ENCODE measurements at regions not wholly inside any gene's neighbourhood (a gene's known extent, or its start where the extent isn't known, plus 50 kb on each side); places are given as distances from the start of the nearest gene placed in this dataset.

GRCh38 chr13:83024232-83024631 lies 858.0 kb downstream of the SLITRK1 start:
- H3K27me3 ChIP-seq (ENCODE audit: insufficient read depth, low read length) = no peaks in the 10 kb centered on the region
- no peak overlapping the region for H2AFZ ChIP-seq (ENCODE audit: low read length, unreplicated experiment)
- H3K36me3 ChIP-seq (ENCODE audit: insufficient read depth, low read length) = no peaks in the 10 kb centered on the region
- no peak overlapping the region for H3K4me3 ChIP-seq (ENCODE audit: low read depth, low read length)
- H3K79me2 ChIP-seq (ENCODE audit: control insufficient read depth, insufficient read depth, low read length, unreplicated experiment) = no peaks in the 10 kb centered on the region
- no peaks in the 10 kb centered on the region for H3K4me1 ChIP-seq (ENCODE audit: control insufficient read depth, insufficient read depth, low read length, unreplicated experiment)
- no peak overlapping the region for H3K27ac ChIP-seq (ENCODE audit: low read depth, low read length)

DNA sequence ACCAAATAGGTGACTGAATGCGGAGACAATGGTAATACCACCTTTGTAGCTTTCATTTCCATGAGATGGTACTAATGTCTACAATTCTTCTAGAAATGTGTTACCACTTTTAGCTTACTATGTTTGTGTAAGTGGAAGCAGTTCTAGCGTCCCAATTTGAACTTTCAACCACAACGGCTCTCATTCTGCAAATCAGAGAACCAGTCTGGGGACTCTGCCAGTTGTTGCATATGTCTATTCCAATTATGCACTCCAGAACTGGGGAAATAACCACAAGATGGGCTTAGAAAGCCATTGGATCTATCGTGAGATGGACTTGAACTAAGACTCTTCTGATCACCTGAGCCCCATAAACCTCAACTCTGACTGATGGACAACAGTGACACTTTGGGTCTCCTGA lies 862.3 kb downstream of the SLITRK1 start:
- Histone ChIP-seq H3K27me3 (ENCODE audit: insufficient read depth, low read length) (no peaks in the 10 kb centered on the region), H3K27ac (ENCODE audit: low read depth, low read length) (no peak overlapping the region), H3K4me3 (ENCODE audit: low read depth, low read length) (no peak overlapping the region), H2AFZ (ENCODE audit: low read length, unreplicated experiment) (no peak overlapping the region), H3K79me2 (ENCODE audit: control insufficient read depth, insufficient read depth, low read length, unreplicated experiment) (no peaks in the 10 kb centered on the region), H3K36me3 (ENCODE audit: insufficient read depth, low read length) (no peaks in the 10 kb centered on the region), H3K4me1 (ENCODE audit: control insufficient read depth, insufficient read depth, low read length, unreplicated experiment) (no peaks in the 10 kb centered on the region)

- Histone ChIP-seq H3K36me3 (ENCODE audit: insufficient read depth, low read length) (no peaks in the 10 kb centered on the region), H2AFZ (ENCODE audit: low read length, unreplicated experiment) (no peak overlapping the region), H3K27me3 (ENCODE audit: insufficient read depth, low read length) (no peaks in the 10 kb centered on the region), H3K27ac (ENCODE audit: low read depth, low read length) (no peak overlapping the region), H3K4me1 (ENCODE audit: control insufficient read depth, insufficient read depth, low read length, unreplicated experiment) (peaks cover 3% of the 10 kb centered on the region), H3K4me3 (ENCODE audit: low read depth, low read length) (no peak overlapping the region), H3K79me2 (ENCODE audit: control insufficient read depth, insufficient read depth, low read length, unreplicated experiment) (no peaks in the 10 kb centered on the region)
Measured at GRCh38 chr13:83009987-83010386, 872.3 kb downstream of the SLITRK1 start.

- Histone ChIP-seq H3K27me3 (ENCODE audit: insufficient read depth, low read length) (no peaks in the 10 kb centered on the region), H3K4me1 (ENCODE audit: control insufficient read depth, insufficient read depth, low read length, unreplicated experiment) (peaks cover 3% of the 10 kb centered on the region), H3K27ac (ENCODE audit: low read depth, low read length) (no peak overlapping the region)
Measured at GRCh38 chr13:83008212-83008929, 873.9 kb downstream of the SLITRK1 start.

DNA sequence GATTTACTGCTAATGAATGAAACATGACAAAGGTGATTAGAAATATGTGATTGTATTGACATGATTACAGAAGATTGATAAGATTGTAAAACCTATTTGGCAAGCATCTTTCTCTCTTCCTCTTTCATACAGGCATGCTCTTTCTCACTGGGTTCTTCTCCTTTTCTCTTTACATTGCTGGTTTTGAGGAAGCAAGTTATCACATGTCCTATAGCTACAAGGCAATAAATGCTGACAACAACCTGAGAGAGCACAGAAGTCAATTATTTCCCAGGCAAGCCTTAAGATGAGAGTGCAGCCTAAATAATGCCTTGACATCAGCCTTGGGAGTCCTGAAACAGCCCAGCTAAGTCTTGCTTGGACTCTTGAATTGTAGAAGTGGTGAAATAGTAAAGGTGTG lies 875.0 kb downstream of the SLITRK1 start:
- Histone ChIP-seq H3K79me2 (ENCODE audit: control insufficient read depth, insufficient read depth, low read length, unreplicated experiment) (no peaks in the 10 kb centered on the region), H2AFZ (ENCODE audit: low read length, unreplicated experiment) (no peak overlapping the region), H3K4me3 (ENCODE audit: low read depth, low read length) (no peak overlapping the region), H3K27me3 (ENCODE audit: insufficient read depth, low read length) (no peaks in the 10 kb centered on the region), H3K27ac (ENCODE audit: low read depth, low read length) (no peak overlapping the region), H3K36me3 (ENCODE audit: insufficient read depth, low read length) (no peaks in the 10 kb centered on the region), H3K4me1 (ENCODE audit: control insufficient read depth, insufficient read depth, low read length, unreplicated experiment) (peaks cover 3% of the 10 kb centered on the region)

More at GRCh38 chr13:83008212-83008929, 873.9 kb downstream of the SLITRK1 start:
- H3K79me2 ChIP-seq (ENCODE audit: control insufficient read depth, insufficient read depth, low read length, unreplicated experiment) = no peaks in the 10 kb centered on the region
- H3K4me3 ChIP-seq (ENCODE audit: low read depth, low read length) = no peak overlapping the region
- no peaks in the 10 kb centered on the region for H3K36me3 ChIP-seq (ENCODE audit: insufficient read depth, low read length)
- no peak overlapping the region for H2AFZ ChIP-seq (ENCODE audit: low read length, unreplicated experiment)

DNA sequence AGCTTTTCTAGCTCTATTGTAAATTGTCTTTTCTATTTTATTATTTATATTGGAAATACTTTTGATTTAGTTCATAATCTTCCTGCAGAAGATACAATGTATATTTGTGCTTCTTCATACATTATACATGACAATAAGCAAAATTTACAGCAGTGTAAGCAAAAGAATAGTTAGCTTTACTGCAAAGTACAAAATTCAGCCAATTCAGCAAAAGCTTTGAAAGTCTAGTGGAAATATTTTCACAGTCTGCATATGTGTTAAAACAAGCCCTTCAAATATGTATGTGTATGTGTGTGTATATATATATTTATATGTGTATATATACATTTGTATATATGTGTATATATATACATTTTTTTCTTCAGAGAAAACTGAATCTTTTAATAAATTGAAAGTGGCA lies 879.1 kb downstream of the SLITRK1 start:
- H3K27me3 ChIP-seq (ENCODE audit: insufficient read depth, low read length) = no peaks in the 10 kb centered on the region
- H3K79me2 ChIP-seq (ENCODE audit: control insufficient read depth, insufficient read depth, low read length, unreplicated experiment) = no peaks in the 10 kb centered on the region
- no peak overlapping the region for H3K4me3 ChIP-seq (ENCODE audit: low read depth, low read length)
- no peaks in the 10 kb centered on the region for H3K36me3 ChIP-seq (ENCODE audit: insufficient read depth, low read length)
- H3K4me1 ChIP-seq (ENCODE audit: control insufficient read depth, insufficient read depth, low read length, unreplicated experiment) = peaks cover 1% of the 10 kb centered on the region
- no peak overlapping the region for H2AFZ ChIP-seq (ENCODE audit: low read length, unreplicated experiment)
- H3K27ac ChIP-seq (ENCODE audit: low read depth, low read length) = no peak overlapping the region

GRCh38 chr13:82993417-82993816 lies 888.9 kb downstream of the SLITRK1 start:
- H3K4me1 ChIP-seq (ENCODE audit: control insufficient read depth, insufficient read depth, low read length, unreplicated experiment) = no peaks in the 10 kb centered on the region
- no peaks in the 10 kb centered on the region for H3K79me2 ChIP-seq (ENCODE audit: control insufficient read depth, insufficient read depth, low read length, unreplicated experiment)
- H3K4me3 ChIP-seq (ENCODE audit: low read depth, low read length) = no peak overlapping the region
- H2AFZ ChIP-seq (ENCODE audit: low read length, unreplicated experiment) = no peak overlapping the region
- no peak overlapping the region for H3K27ac ChIP-seq (ENCODE audit: low read depth, low read length)
- H3K36me3 ChIP-seq (ENCODE audit: insufficient read depth, low read length) = no peaks in the 10 kb centered on the region
- no peaks in the 10 kb centered on the region for H3K27me3 ChIP-seq (ENCODE audit: insufficient read depth, low read length)

GRCh38 chr13:82976499-82976898 lies 905.8 kb downstream of the SLITRK1 start:
- no peaks in the 10 kb centered on the region for H3K36me3 ChIP-seq (ENCODE audit: insufficient read depth, low read length)
- no peaks in the 10 kb centered on the region for H3K4me1 ChIP-seq (ENCODE audit: control insufficient read depth, insufficient read depth, low read length, unreplicated experiment)
- H3K27me3 ChIP-seq (ENCODE audit: insufficient read depth, low read length) = no peaks in the 10 kb centered on the region
- no peaks in the 10 kb centered on the region for H3K79me2 ChIP-seq (ENCODE audit: control insufficient read depth, insufficient read depth, low read length, unreplicated experiment)
- no peak overlapping the region for H3K4me3 ChIP-seq (ENCODE audit: low read depth, low read length)
- no peak overlapping the region for H3K27ac ChIP-seq (ENCODE audit: low read depth, low read length)
- no peak overlapping the region for H2AFZ ChIP-seq (ENCODE audit: low read length, unreplicated experiment)

DNA sequence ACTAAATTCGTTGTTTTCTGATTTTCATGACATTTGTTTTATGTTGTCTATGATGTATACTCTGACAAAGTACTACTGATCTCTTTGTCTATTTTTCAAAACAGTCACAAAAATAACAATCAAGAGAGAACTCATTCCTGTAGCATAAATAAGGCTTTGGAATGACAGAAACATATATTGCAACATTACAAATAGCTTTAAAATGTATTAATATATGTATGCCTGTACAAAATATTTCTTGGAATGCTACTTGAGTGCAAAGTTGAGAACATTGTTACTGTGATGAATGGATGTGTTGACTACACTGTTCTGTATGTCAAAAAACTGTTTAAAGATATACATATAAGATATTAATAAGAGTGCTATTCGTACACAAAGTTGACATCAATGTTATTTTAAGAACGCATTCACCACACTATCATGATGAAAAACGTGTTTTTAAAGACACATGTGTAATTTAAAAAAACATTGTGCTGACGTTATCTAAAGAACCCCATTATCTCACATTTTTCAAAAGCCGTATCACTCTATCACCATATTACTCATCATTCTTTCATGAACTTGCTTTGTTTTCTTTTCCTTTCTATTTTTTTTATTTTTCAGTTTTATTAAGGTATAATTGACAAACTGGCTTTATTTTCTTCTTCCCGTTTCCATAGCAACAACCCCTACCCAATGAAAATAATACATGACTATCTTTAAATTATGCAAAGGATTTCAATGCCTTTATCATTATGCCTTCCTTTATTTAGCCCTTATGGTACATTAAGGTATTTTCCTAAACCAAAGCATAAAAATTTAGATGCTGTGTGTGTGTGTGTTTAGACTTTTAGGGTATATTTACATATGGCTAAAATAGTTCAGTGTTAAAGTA lies 918.8 kb downstream of the SLITRK1 start:
- Histone ChIP-seq H2AFZ (ENCODE audit: low read length, unreplicated experiment) (peak overlapping the region; percentile 14), H3K27ac (ENCODE audit: low read depth, low read length) (peak overlapping the region; percentile 77), H3K36me3 (ENCODE audit: insufficient read depth, low read length) (no peaks in the 10 kb centered on the region), H3K4me1 (ENCODE audit: control insufficient read depth, insufficient read depth, low read length, unreplicated experiment) (peaks cover 22% of the 10 kb centered on the region), H3K27me3 (ENCODE audit: insufficient read depth, low read length) (no peaks in the 10 kb centered on the region), H3K4me3 (ENCODE audit: low read depth, low read length) (no peak overlapping the region), H3K79me2 (ENCODE audit: control insufficient read depth, insufficient read depth, low read length, unreplicated experiment) (no peaks in the 10 kb centered on the region)

DNA sequence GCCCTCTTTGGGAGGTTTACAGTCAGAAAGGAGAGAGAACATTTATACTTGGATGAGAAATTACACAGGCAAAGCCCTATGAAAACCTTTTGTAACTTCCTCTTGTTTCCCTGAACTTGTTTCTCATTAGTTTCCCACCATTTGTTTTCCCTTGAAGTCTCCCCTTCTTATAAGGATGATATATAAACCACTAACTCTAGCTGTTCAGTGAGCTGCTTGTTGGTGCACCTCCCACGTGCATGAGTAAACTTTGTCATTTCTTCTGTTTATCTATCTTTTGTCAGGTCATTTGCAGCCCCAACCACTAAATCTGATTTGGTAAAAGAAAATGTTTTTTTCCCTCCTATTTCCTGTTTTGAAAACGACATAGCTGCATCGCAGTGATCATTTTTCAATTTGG lies 919.9 kb downstream of the SLITRK1 start:
- Histone ChIP-seq H3K79me2 (ENCODE audit: control insufficient read depth, insufficient read depth, low read length, unreplicated experiment) (no peaks in the 10 kb centered on the region), H3K27ac (ENCODE audit: low read depth, low read length) (peak overlapping the region; percentile 77), H3K4me3 (ENCODE audit: low read depth, low read length) (no peak overlapping the region), H3K36me3 (ENCODE audit: insufficient read depth, low read length) (no peaks in the 10 kb centered on the region), H3K27me3 (ENCODE audit: insufficient read depth, low read length) (no peaks in the 10 kb centered on the region), H2AFZ (ENCODE audit: low read length, unreplicated experiment) (peak overlapping the region; percentile 84), H3K4me1 (ENCODE audit: control insufficient read depth, insufficient read depth, low read length, unreplicated experiment) (peaks cover 22% of the 10 kb centered on the region)

GRCh38 chr13:82961757-82962156 lies 920.5 kb downstream of the SLITRK1 start:
- Histone ChIP-seq H3K36me3 (ENCODE audit: insufficient read depth, low read length) (no peaks in the 10 kb centered on the region), H3K79me2 (ENCODE audit: control insufficient read depth, insufficient read depth, low read length, unreplicated experiment) (no peaks in the 10 kb centered on the region), H3K27me3 (ENCODE audit: insufficient read depth, low read length) (no peaks in the 10 kb centered on the region), H3K4me3 (ENCODE audit: low read depth, low read length) (no peak overlapping the region), H2AFZ (ENCODE audit: low read length, unreplicated experiment) (peak overlapping the region; percentile 84), H3K27ac (ENCODE audit: low read depth, low read length) (peak overlapping the region; percentile 77; the same call in 1 of the 2 replicates), H3K4me1 (ENCODE audit: control insufficient read depth, insufficient read depth, low read length, unreplicated experiment) (peaks cover 22% of the 10 kb centered on the region)

All from ACC112 (cell line).